Myocyte (in vitro differentiated cells): ENCODE measurements at regions not wholly inside any gene's neighbourhood (a gene's known extent, or its start where the extent isn't known, plus 50 kb on each side); places are given as distances from the start of the nearest gene placed in this dataset.

ENCODE experiments used
- DNase-seq: peaks from one replicate; pipeline ENCODE4 v3.0.0-alpha.2; 2012; ENCODE audit warnings: low read depth

DNA sequence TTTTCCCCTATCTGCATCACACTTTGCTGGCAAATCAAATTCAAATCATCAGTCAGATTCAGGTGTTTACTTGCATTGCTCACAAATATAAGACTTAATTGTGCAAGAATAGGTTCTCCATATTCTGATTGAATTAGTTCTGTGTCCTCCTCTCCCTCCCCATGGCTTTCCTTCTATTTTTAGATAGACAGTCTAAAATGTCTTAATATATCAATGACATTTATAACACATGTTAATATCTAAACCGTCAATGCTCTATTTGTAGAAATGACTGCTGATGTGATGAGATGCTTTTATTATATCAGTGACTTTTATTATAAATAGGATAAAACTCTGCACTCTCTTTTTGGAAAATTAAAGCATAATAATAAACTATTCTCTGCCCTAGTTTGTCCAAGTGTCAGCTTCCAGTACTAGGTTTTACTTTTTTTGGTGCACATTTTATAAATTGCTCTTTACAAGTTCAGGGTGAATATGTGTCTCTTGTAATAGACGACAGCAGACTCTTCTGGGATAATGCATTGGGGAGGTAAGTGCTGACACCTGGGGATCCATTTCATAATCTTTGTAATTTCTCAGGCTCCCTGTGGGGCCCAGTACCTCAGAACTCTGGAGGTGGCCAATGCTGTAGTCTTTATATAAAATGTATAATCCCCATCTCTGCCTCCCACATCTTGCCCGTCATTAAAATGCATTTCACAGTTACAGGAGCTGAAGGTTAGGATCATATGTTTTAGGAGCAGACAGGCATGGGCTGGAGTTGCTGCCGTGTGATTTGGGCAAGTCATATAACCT lies 321.5 kb downstream of the BRINP1 start:
- DNase-seq: peak; percentile 50

DNA sequence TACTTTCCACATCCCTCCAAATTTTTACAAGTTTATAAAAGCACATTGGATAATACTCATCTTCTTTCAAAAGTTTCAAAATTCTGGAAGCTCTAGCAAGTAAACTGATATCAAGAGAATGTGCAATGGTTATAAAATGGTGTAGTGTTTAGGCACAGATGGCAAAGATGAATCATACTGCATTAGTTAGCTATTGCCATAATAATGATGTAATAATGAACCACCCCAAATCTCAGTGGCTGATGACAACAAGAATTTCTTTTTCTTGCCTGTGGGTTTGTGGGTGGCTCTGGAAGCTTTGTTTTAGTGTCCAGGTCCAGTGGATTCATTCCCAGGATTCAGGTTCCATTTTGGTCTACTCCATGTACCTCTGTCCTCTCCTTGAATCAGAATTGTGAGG lies 319.0 kb downstream of the BRINP1 start:
- DNase-seq: peak; percentile 62

DNA sequence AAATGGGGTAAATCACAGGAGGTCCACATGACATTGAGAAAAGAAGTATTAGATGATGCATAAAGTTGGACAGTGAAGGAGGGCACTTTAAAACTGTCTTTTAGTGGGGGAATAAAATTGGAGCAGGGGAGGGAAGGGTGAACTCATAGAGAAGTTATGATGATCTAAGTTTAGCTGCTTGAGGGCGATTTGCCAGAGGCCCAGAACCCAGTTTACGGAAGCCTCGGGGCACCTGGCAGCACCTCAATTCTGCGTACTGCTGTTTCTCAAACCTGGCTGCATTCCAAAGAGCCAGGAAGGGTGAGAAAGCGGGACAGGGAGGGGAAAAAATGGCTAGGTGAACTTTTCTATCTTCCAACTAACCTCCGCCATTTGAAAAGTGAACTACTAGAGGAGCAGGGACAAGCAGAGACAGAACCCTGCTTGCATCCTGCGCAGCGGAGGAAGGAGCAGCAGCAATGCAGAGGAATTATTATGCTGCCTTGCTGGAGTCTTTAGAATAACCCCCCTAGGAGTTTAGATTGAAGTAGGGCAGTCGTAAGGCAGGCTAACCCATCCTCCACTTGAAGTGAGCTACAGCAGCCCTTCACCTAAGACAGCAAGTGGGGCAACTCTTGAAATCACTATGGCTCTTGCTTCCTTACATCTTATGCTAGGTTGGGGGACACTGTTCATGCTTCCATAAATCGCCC lies 316.8 kb downstream of the BRINP1 start:
- peak; percentile 24 for DNase-seq

DNA sequence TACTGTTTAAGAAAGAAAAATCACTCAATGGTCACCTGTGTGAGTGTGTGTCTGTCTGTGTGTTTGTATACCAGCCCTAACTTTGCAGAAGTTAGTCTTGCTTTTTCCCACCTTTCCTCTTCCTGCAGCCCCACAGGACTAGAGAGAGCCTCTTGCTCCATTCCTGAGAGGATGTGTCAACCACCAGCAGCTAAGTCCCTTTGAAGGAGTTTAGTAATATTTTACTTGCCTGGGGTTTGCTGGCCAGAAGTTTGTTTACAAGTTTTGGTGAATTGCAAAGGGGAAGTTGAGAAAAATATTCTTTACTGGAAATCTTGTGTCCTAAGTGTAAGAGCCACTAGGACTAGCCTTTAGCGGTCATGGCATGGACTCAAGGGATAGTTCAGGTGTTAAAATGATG lies 316.2 kb downstream of the BRINP1 start:
- DNase-seq: no peak

DNA sequence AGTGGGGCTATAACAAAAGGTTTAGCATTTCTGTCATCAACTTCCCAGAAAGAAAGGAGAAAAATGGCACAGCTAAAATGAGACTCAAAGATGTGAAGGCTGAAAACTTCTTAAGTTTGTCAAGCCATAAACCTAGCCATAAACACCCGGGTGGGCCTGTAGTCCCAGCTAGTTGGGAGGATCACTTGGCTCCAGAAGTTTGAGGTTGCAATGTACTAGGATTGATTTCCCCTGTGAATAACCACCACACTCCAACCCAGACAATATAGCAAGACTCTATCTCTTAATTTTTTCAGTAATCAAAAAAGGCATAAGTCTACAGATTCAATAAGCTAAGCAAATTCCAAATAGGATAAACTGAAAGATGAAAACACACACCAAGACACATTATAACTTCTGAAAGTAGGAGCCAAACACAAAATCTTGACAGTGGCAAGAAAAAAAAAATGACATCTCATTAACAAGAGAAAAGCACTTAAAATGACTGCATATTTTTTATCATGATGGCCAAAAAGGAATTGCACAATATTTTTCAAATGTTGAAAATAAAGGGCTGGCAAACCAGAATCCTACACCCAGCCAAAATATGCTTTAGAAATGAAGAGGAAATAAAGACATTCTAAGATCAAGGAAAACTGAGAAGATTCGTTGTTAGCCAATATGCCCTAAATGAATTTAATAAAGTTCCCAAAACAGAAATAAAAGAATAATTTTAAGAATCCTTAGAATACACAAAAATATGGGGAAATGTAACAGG lies 308.4 kb downstream of the BRINP1 start:
- no peak for DNase-seq

DNA sequence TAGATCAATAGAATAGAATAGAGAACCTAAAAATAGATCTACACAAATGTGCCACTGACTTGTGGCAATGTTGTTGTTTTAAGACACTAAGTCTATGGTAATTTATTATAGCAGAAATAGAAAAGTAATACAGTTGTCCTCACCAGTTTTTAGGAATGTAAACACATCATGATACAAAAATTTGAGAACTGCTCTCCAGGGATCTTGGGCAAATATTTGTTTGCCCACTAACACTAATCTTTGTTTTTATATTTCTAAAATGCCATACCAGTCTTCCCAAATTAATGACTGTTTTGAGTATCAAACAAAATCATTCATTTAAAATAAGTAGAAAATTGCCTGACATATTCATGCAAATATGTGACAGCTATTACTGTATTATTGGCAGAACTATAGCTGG lies 297.6 kb downstream of the BRINP1 start:
- peak; percentile 57 for DNase-seq

DNA sequence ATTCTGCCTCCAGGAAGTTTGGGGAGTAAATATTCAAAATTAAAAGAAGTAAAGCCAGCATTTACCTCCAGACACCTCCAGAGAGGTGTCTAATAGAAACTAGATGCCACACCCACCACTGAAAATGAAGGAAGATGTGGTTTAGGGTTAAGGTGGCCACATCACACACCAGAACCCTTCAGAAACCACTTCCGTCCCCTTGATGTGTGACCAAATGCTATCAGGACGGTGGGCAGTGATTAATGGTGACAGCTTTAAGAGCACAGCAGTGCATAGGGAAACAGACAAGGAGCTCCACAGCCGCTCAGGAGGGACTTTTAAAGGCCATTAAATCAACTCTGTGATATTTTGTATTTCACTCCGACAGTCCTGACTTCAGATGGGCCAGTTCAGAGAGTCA lies 295.2 kb downstream of the BRINP1 start:
- no peak for DNase-seq

DNA sequence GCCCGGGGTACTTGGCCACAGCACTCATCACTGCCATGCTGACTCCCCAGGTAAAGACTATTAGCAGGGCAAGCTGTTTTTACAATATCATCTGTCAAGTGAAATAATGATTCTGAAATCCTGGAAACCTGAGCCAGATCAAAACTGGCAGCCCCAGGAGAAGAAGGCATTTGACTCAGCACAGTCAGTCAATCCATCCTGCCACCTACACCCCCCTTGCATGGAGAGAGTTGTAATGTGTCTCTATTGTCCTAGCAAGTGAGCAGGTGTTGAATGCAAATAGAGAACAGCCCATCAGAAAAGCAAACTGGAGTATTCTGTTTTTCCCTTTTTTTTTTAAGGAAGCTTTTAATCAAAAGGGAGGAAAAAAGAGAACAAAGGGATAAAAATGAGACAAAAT lies 291.2 kb downstream of the BRINP1 start:
- DNase-seq: no peak

DNA sequence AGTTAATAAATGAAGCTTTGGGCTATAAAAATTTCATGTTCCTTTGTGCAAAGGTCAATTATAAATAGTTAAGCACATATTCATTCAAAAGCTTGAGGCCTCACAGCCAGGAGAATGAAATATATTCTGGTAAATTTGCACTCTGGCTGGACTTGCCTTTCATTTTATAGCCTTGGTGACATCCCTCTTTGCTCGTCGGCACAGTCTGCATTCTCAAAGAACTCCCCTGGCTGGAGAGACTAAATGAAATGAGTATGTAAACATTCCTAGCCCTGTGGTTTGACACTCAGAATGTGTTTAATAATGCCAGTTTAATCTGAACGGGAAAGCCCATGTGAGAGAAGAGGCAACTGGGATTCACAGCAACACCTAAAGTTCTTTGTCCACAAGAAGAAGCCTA lies 285.6 kb downstream of the BRINP1 start:
- no peak for DNase-seq

DNA sequence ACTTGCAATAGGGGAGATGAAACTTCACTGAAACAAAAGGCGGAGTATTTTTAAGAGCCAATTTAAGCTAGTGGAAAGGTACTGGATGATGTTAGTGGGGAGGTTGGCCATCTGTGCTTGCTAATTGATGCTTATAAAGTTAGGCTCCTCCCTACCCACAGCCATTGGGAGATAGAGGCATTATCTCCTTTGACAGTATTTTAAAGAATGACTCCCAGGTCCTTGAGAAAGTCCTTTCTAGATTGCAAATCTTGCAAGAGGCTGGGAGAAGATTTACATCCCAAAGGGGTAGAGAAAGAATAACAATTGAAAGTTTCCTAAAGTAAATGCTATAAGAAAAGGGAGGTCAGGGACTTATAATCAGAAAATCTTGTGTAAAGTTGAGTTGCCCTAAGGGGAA lies 282.6 kb downstream of the BRINP1 start:
- no peak for DNase-seq

DNA sequence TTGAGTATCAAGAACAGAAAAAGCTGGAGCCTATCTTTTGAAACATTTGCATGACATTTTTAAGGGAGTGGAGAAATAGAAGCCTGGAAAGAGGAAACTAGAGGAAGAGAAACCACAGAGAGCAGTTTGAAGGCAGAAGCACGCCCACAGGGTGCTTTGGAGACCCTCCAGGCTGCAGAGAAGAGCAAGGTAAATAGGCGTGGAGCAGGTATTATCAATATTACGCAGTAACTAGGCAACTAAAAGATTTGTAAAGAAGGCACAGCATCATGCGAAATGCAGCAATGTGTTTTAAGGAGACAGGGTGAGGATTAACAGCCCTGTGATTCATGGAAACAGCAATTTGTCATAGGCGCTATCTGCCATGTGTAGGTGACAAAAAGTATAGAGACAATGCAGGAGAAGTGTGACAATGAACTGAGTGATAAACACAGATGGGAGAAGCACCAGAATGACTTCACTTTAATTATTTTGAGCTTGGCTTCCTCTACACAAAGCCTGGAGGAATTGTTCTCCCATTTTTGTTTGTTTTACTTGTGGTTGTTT lies 281.2 kb downstream of the BRINP1 start:
- no peak for DNase-seq

DNA sequence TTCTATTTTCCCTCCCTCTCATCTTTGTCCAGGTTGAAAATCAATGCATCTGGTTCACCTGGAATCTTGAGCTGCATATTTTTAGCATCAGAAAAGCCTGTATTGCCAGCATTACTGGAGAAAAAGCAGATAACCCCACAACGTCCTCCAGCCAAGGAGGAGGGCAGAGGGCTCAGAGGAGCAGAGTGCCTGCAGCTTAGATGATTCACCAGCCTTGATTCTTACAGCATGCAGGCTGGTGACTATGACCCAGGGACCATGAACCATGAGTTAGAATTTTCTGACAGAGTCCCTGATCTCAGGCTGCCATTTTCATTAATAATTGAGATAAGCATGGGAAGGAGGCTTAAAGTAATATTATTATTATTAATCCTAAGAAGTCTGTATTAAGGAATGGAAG lies 278.2 kb downstream of the BRINP1 start:
- no peak for DNase-seq

DNA sequence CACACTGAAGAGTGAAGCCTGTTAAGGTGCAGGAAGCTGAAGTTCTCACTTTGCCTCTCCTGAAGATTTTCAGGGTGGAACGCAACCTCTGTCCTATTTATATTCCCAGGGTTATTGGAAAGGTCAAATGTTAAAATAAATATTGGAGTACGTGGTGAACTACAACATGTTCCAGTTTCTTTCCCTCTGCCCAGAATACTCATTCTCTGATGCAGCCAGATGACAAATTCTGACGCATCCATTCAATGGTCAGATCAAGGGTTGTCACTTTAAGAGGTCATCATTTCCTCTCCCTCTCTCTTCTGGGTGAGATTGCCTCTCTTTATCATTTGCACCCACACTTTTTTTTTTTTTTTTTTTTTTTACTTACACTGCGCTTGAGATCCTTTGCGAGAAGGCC lies 277.1 kb downstream of the BRINP1 start:
- no peak for DNase-seq

DNA sequence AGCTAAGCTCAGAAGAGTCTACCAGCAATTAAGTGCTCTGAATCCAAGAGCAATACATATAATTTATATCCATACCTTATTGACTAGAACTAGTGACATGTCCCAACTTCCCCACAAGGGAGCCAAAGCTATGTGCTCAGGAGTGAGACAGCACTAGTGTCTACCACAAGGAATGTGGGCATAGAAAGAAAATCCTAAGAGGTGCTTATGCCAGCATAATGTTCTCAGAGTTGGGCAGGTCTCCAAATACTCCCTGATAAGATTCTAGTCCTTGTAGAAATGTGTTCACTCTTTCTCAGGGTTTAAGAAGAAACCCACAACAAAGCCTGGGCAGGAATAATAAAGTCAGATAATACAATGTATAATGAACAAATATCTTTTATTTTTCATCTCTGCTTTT lies 275.1 kb downstream of the BRINP1 start:
- peak; percentile 10 for DNase-seq

DNA sequence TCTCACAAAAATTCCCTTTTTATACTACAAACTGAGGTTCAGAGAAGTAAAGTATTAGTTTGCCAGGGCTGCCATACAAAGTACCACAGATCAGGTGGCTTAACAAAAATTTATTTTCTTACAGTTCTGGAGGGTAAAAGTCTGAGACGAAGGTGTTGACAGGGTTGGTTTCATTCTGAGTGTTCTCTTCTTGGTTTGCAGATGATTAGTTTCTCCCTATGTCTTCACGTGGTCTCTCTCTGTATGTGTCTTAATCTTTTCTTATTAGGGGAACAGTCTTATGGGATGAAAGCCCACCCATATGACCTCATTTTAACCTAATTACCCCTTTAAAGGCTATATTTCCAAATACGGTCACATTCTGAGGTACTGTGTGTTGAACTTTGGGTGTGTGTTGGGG lies 274.2 kb downstream of the BRINP1 start:
- DNase-seq: no peak

DNA sequence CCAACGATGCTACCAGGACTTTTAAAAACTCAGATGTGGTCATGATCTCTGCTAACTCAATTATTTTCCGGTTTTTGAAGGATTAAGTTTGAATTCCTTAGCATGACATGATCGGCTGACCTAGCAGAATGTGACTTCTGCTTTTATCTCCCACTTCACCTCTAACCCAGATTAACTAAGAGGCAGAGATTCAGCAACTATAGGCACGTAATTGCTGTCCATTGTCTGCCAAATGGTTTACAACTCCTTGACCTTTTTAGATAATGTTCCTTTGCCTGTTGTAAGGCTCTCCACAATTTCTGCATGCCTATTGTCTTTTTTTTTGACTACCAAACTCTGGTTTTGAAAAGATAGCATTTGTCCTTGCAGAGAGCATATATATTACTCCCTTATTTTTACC lies 268.2 kb downstream of the BRINP1 start:
- DNase-seq: no peak

DNA sequence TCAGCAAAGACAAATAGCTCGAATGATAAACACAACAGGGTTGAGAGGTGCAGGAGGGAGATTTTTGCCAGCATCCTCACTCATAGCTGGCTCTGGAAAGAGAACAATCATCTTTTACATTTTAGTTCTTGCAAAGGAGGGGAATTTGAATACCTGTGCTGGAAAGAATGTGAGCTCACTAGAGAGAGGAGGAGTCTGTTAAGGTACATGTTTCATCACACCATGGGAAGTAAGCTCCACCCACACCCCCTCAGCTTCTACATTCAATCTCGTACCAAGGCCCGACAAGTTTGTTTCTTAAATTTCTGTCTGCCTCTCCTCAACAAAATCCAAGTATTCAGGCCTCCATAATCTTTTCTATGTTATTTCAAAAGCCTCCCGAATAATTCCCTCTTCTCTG lies 254.6 kb downstream of the BRINP1 start:
- DNase-seq: no peak
